WTC11 (cell line): ENCODE measurements at regions not wholly inside any gene's neighbourhood (a gene's known extent, or its start where the extent isn't known, plus 50 kb on each side); places are given as distances from the start of the nearest gene placed in this dataset.

ENCODE experiments used
- ATAC-seq: fragments of 200-7000 bp; cut with Tn5 transposase; 2 replicates; pipeline ENCODE4 v1.10.0; 2021; ENCODE audit warnings: mild to moderate bottlenecking, moderate library complexity
- CTCF ChIA-PET: fragments of 300-600 bp; sonication (Branson Sonifier 250); formaldehyde crosslinking; loops from one replicate; lab custom pipeline; 2021; ENCODE audit warnings: antibody characterized with exemption; lab: Charles Lee
- POLR2A ChIA-PET: fragments of 350-600 bp; sonication (Branson Sonifier 250); formaldehyde crosslinking; loops from one replicate; lab custom pipeline; 2021; ENCODE audit warnings: antibody characterized with exemption; lab: Charles Lee
- DNase-seq: peaks from one replicate; pipeline ENCODE4 v3.0.0; 2021; ENCODE audit warnings: low spot score
- H3K27ac Mint-ChIP-seq: 2 replicates; pipeline ENCODE4 v1.8.0; 2021; ENCODE audit warnings: mixed read lengths
- H3K27me3 Mint-ChIP-seq: 2 replicates; pipeline ENCODE4 v1.8.0; 2021; ENCODE audit warnings: low read depth, mild to moderate bottlenecking, moderate library complexity, mixed read lengths
- H3K36me3 Mint-ChIP-seq: 2 replicates; pipeline ENCODE4 v1.8.0; 2021; ENCODE audit warnings: mixed read lengths
- H3K4me1 Mint-ChIP-seq: 2 replicates; pipeline ENCODE4 v1.8.0; 2022; ENCODE audit warnings: mixed read lengths
- H3K4me3 Mint-ChIP-seq: 2 replicates; pipeline ENCODE4 v1.8.0; 2021; ENCODE audit warnings: mild to moderate bottlenecking, moderate library complexity, mixed read lengths
- H3K9me3 Mint-ChIP-seq: 2 replicates; pipeline ENCODE4 v1.8.0; 2021; ENCODE audit warnings: mixed read lengths
- FOXK1 ChIP-seq: sonication (generic); formaldehyde crosslinking; IDR thresholded peaks from 2 replicates; pipeline ENCODE4 v1.8.0; 2022; ENCODE audit warnings: mild to moderate bottlenecking, moderate library complexity, missing genetic modification reagents
- FOXP1 ChIP-seq: sonication (generic); formaldehyde crosslinking; IDR thresholded peaks from 2 replicates; pipeline ENCODE4 v1.8.0; 2022; ENCODE audit warnings: missing genetic modification reagents, mild to moderate bottlenecking, moderate library complexity, borderline replicate concordance
- IRF2 ChIP-seq: sonication (generic); formaldehyde crosslinking; IDR thresholded peaks from 2 replicates; pipeline ENCODE4 v1.8.0; 2022; ENCODE audit warnings: low read depth, missing genetic modification reagents, borderline replicate concordance
- JUN ChIP-seq: sonication (generic); formaldehyde crosslinking; IDR thresholded peaks from 2 replicates; pipeline ENCODE4 v1.8.0; 2023; ENCODE audit warnings: mild to moderate bottlenecking, missing genetic modification reagents
- NFATC4 ChIP-seq: fragments of 250-450 bp; sonication (Bioruptor Pico); IDR thresholded peaks from 2 replicates; pipeline ENCODE4 v1.9.0; 2021; ENCODE audit warnings: mild to moderate bottlenecking
- NR1H2 ChIP-seq: sonication (generic); formaldehyde crosslinking; IDR thresholded peaks from 2 replicates; pipeline ENCODE4 v1.9.0; 2021; ENCODE audit warnings: mild to moderate bottlenecking, moderate library complexity, missing genetic modification reagents
- NR3C1 ChIP-seq: sonication (generic); formaldehyde crosslinking; conservative IDR thresholded peaks from 2 replicates; pipeline ENCODE4 v1.8.1; 2023; ENCODE audit warnings: low read depth, mild to moderate bottlenecking, missing genetic modification reagents
- PRRX2 ChIP-seq: fragments of 250-450 bp; sonication (Bioruptor Pico); IDR thresholded peaks from 2 replicates; pipeline ENCODE4 v1.8.0; 2021; ENCODE audit warnings: mild to moderate bottlenecking
- SOX15 ChIP-seq: fragments of 250-450 bp; sonication (Bioruptor Pico); IDR thresholded peaks from 2 replicates; pipeline ENCODE4 v1.9.0; 2021; ENCODE audit warnings: mild to moderate bottlenecking
- ZNF121 ChIP-seq: sonication (generic); formaldehyde crosslinking; IDR thresholded peaks from 2 replicates; pipeline ENCODE4 v1.8.0; 2023; ENCODE audit warnings: missing genetic modification reagents
- ZNF219 ChIP-seq: sonication (generic); formaldehyde crosslinking; IDR thresholded peaks from 2 replicates; pipeline ENCODE4 v1.8.0; 2023; ENCODE audit warnings: missing genetic modification reagents, mild to moderate bottlenecking, borderline replicate concordance
- ZNF232 ChIP-seq: sonication (generic); formaldehyde crosslinking; IDR thresholded peaks from 2 replicates; pipeline ENCODE4 v1.8.0; 2022; ENCODE audit warnings: mild to moderate bottlenecking, missing genetic modification reagents
- ZNF263 ChIP-seq: sonication (generic); formaldehyde crosslinking; IDR thresholded peaks from 2 replicates; pipeline ENCODE4 v1.8.1; 2022; ENCODE audit warnings: low read depth, mild to moderate bottlenecking, moderate library complexity, missing genetic modification reagents
- TF ChIP-seq, protein P1 (sequence below): sonication (generic); formaldehyde crosslinking; IDR thresholded peaks from 2 replicates; pipeline ENCODE4 v1.8.0; 2022; ENCODE audit warnings: mild to moderate bottlenecking, missing genetic modification reagents
- TF ChIP-seq, protein P2 (sequence below): sonication (generic); formaldehyde crosslinking; IDR thresholded peaks from 2 replicates; pipeline ENCODE4 v1.8.1; 2022; ENCODE audit warnings: low read depth, missing genetic modification reagents, borderline replicate concordance
- TF ChIP-seq, protein P3 (sequence below): sonication (generic); formaldehyde crosslinking; IDR thresholded peaks from 2 replicates; pipeline ENCODE4 v1.8.1; 2022; ENCODE audit warnings: mild to moderate bottlenecking, moderate library complexity, missing genetic modification reagents
- TF ChIP-seq, protein P4 (sequence below): sonication (generic); formaldehyde crosslinking; IDR thresholded peaks from 2 replicates; pipeline ENCODE4 v1.8.0; 2023; ENCODE audit warnings: missing genetic modification reagents, mild to moderate bottlenecking, borderline replicate concordance
- TF ChIP-seq, protein P5 (sequence below): sonication (generic); formaldehyde crosslinking; conservative IDR thresholded peaks from 2 replicates; pipeline ENCODE4 v1.8.1; 2023; ENCODE audit warnings: mild to moderate bottlenecking, low read depth, missing genetic modification reagents, moderate library complexity
- TF ChIP-seq, protein P6 (sequence below): sonication (generic); formaldehyde crosslinking; IDR thresholded peaks from 2 replicates; pipeline ENCODE4 v1.8.1; 2023; ENCODE audit warnings: mild to moderate bottlenecking, missing genetic modification reagents, moderate library complexity
- TF ChIP-seq, protein P7 (sequence below): sonication (generic); formaldehyde crosslinking; IDR thresholded peaks from 2 replicates; pipeline ENCODE4 v1.8.0; 2023; ENCODE audit warnings: missing genetic modification reagents
- TF ChIP-seq, protein P8 (sequence below): fragments of 250-450 bp; sonication (Bioruptor Pico); IDR thresholded peaks from 2 replicates; pipeline ENCODE4 v1.9.0; 2021; ENCODE audit warnings: mild to moderate bottlenecking

DNA sequence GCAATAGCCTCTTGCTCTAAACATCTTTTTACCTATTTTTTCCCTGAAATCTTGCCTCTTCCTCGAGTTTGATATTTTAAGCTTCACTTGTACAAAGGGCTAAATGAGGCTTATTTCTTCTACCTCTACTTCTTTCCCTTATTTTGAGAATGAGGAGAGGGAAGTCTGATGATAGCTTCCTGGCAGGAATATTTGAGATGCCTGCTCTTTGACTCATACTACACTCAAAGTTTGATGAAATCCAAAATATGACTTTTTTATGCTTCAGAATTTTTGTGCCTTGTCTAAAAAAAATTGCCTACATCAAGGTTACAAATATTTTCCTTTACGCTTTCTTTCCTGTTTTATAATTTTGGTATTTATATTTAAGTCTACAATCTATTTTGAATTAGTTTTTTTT, 624.4 kb upstream of the PLXNA2 start:
- no peaks in the 10 kb centered on the region for H3K4me1 Mint-ChIP-seq
- CTCF ChIA-PET: no interaction called here
- POLR2A ChIA-PET: no interaction called here
- H3K27ac Mint-ChIP-seq: no peak overlapping the region
- H3K9me3 Mint-ChIP-seq: peaks cover 4% of the 10 kb centered on the region
- H3K4me3 Mint-ChIP-seq: no peak overlapping the region
- no peak for ATAC-seq
- H3K36me3 Mint-ChIP-seq: no peaks in the 10 kb centered on the region
- no peaks in the 10 kb centered on the region for H3K27me3 Mint-ChIP-seq
- TF ChIP-seq NR1H2: no peak
- TF ChIP-seq, protein P1, sequence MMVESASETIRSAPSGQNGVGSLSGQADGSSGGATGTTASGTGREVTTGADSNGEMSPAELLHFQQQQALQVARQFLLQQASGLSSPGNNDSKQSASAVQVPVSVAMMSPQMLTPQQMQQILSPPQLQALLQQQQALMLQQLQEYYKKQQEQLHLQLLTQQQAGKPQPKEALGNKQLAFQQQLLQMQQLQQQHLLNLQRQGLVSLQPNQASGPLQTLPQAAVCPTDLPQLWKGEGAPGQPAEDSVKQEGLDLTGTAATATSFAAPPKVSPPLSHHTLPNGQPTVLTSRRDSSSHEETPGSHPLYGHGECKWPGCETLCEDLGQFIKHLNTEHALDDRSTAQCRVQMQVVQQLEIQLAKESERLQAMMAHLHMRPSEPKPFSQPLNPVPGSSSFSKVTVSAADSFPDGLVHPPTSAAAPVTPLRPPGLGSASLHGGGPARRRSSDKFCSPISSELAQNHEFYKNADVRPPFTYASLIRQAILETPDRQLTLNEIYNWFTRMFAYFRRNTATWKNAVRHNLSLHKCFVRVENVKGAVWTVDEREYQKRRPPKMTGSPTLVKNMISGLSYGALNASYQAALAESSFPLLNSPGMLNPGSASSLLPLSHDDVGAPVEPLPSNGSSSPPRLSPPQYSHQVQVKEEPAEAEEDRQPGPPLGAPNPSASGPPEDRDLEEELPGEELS (CRISPR knock-in tag): no peak
- TF ChIP-seq, protein P2, sequence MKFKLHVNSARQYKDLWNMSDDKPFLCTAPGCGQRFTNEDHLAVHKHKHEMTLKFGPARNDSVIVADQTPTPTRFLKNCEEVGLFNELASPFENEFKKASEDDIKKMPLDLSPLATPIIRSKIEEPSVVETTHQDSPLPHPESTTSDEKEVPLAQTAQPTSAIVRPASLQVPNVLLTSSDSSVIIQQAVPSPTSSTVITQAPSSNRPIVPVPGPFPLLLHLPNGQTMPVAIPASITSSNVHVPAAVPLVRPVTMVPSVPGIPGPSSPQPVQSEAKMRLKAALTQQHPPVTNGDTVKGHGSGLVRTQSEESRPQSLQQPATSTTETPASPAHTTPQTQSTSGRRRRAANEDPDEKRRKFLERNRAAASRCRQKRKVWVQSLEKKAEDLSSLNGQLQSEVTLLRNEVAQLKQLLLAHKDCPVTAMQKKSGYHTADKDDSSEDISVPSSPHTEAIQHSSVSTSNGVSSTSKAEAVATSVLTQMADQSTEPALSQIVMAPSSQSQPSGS (CRISPR knock-in tag): no peak
- TF ChIP-seq SOX15: no peak
- no peak for TF ChIP-seq ZNF263 (CRISPR knock-in tag)
- TF ChIP-seq, protein P3, sequence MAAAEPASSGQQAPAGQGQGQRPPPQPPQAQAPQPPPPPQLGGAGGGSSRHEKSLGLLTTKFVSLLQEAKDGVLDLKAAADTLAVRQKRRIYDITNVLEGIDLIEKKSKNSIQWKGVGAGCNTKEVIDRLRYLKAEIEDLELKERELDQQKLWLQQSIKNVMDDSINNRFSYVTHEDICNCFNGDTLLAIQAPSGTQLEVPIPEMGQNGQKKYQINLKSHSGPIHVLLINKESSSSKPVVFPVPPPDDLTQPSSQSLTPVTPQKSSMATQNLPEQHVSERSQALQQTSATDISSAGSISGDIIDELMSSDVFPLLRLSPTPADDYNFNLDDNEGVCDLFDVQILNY: no peak
- TF ChIP-seq ZNF121 (CRISPR knock-in tag): no peak
- TF ChIP-seq, protein P4, sequence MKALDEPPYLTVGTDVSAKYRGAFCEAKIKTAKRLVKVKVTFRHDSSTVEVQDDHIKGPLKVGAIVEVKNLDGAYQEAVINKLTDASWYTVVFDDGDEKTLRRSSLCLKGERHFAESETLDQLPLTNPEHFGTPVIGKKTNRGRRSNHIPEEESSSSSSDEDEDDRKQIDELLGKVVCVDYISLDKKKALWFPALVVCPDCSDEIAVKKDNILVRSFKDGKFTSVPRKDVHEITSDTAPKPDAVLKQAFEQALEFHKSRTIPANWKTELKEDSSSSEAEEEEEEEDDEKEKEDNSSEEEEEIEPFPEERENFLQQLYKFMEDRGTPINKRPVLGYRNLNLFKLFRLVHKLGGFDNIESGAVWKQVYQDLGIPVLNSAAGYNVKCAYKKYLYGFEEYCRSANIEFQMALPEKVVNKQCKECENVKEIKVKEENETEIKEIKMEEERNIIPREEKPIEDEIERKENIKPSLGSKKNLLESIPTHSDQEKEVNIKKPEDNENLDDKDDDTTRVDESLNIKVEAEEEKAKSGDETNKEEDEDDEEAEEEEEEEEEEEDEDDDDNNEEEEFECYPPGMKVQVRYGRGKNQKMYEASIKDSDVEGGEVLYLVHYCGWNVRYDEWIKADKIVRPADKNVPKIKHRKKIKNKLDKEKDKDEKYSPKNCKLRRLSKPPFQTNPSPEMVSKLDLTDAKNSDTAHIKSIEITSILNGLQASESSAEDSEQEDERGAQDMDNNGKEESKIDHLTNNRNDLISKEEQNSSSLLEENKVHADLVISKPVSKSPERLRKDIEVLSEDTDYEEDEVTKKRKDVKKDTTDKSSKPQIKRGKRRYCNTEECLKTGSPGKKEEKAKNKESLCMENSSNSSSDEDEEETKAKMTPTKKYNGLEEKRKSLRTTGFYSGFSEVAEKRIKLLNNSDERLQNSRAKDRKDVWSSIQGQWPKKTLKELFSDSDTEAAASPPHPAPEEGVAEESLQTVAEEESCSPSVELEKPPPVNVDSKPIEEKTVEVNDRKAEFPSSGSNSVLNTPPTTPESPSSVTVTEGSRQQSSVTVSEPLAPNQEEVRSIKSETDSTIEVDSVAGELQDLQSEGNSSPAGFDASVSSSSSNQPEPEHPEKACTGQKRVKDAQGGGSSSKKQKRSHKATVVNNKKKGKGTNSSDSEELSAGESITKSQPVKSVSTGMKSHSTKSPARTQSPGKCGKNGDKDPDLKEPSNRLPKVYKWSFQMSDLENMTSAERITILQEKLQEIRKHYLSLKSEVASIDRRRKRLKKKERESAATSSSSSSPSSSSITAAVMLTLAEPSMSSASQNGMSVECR: no peak
- TF ChIP-seq ZNF232 (CRISPR knock-in tag): no peak
- TF ChIP-seq, protein P5, sequence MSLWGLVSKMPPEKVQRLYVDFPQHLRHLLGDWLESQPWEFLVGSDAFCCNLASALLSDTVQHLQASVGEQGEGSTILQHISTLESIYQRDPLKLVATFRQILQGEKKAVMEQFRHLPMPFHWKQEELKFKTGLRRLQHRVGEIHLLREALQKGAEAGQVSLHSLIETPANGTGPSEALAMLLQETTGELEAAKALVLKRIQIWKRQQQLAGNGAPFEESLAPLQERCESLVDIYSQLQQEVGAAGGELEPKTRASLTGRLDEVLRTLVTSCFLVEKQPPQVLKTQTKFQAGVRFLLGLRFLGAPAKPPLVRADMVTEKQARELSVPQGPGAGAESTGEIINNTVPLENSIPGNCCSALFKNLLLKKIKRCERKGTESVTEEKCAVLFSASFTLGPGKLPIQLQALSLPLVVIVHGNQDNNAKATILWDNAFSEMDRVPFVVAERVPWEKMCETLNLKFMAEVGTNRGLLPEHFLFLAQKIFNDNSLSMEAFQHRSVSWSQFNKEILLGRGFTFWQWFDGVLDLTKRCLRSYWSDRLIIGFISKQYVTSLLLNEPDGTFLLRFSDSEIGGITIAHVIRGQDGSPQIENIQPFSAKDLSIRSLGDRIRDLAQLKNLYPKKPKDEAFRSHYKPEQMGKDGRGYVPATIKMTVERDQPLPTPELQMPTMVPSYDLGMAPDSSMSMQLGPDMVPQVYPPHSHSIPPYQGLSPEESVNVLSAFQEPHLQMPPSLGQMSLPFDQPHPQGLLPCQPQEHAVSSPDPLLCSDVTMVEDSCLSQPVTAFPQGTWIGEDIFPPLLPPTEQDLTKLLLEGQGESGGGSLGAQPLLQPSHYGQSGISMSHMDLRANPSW (CRISPR knock-in tag): no peak
- DNase-seq: no peak

DNA sequence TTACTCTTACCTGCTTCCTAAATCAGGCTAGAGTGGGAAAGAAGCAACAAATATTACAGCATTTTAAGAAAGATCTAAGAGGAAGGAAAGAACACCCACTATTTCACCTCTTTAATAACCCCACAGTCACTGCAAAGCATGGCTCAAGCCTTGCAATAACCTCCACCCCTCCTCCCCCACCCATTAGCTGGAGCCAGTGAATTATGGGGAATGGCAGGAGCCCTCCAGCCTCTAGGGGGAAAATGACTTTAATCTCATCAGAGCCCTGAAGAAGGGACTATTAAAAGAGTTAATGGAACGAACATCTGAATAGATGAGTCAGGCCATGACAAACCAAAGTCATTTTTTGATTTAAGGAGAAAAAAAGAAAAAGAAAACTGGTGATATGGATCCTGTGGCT, 630.7 kb upstream of the PLXNA2 start:
- ChIA-PET CTCF (no interaction called here), POLR2A (no interaction called here)
- Mint-ChIP-seq H3K4me3 (no peak overlapping the region), H3K36me3 (no peaks in the 10 kb centered on the region), H3K27ac (no peak overlapping the region), H3K27me3 (no peaks in the 10 kb centered on the region), H3K9me3 (peaks cover 4% of the 10 kb centered on the region), H3K4me1 (no peaks in the 10 kb centered on the region)
- DNase-seq (no peak), ATAC-seq (peak; percentile 41)
- TF ChIP-seq FOXP1 (CRISPR knock-in tag): no peak
- TF ChIP-seq, protein P3: no peak
- no peak for TF ChIP-seq IRF2 (CRISPR knock-in tag)
- TF ChIP-seq, protein P6, sequence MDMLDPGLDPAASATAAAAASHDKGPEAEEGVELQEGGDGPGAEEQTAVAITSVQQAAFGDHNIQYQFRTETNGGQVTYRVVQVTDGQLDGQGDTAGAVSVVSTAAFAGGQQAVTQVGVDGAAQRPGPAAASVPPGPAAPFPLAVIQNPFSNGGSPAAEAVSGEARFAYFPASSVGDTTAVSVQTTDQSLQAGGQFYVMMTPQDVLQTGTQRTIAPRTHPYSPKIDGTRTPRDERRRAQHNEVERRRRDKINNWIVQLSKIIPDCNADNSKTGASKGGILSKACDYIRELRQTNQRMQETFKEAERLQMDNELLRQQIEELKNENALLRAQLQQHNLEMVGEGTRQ: no peak
- no peak for TF ChIP-seq NFATC4
- TF ChIP-seq, protein P7, sequence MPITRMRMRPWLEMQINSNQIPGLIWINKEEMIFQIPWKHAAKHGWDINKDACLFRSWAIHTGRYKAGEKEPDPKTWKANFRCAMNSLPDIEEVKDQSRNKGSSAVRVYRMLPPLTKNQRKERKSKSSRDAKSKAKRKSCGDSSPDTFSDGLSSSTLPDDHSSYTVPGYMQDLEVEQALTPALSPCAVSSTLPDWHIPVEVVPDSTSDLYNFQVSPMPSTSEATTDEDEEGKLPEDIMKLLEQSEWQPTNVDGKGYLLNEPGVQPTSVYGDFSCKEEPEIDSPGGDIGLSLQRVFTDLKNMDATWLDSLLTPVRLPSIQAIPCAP (CRISPR knock-in tag): no peak
- TF ChIP-seq NR3C1 (CRISPR knock-in tag): no peak
- no peak for TF ChIP-seq JUN (CRISPR knock-in tag)
- no peak for TF ChIP-seq ZNF219 (CRISPR knock-in tag)
- TF ChIP-seq, protein P8, sequence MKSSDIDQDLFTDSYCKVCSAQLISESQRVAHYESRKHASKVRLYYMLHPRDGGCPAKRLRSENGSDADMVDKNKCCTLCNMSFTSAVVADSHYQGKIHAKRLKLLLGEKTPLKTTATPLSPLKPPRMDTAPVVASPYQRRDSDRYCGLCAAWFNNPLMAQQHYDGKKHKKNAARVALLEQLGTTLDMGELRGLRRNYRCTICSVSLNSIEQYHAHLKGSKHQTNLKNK (CRISPR knock-in tag): no peak
- no peak for TF ChIP-seq PRRX2 (CRISPR knock-in tag)
- no peak for TF ChIP-seq FOXK1
